HFF-Myc (cell line): ENCODE measurements at regions not wholly inside any gene's neighbourhood (a gene's known extent, or its start where the extent isn't known, plus 50 kb on each side); places are given as distances from the start of the nearest gene placed in this dataset.

Experiments used
- DNase-seq: peaks from one replicate; pipeline ENCODE4 v3.0.0-alpha.2; 2011; ENCODE audit warnings: low read depth; ENCODE audit errors: extremely low read depth
- H3K4me3 ChIP-seq: replicated peaks from 2 replicates; pipeline ENCODE4 v1.5.1; 2011; ENCODE audit warnings: low read depth, mild to moderate bottlenecking, control low read depth, low read length
- TF ChIP-seq, protein P1 (sequence below): IDR thresholded peaks from 2 replicates; pipeline ENCODE4 v1.5.1; 2012; ENCODE audit warnings: mild to moderate bottlenecking, low read depth, low read length, control low read depth; ENCODE audit errors: missing control alignments

DNA sequence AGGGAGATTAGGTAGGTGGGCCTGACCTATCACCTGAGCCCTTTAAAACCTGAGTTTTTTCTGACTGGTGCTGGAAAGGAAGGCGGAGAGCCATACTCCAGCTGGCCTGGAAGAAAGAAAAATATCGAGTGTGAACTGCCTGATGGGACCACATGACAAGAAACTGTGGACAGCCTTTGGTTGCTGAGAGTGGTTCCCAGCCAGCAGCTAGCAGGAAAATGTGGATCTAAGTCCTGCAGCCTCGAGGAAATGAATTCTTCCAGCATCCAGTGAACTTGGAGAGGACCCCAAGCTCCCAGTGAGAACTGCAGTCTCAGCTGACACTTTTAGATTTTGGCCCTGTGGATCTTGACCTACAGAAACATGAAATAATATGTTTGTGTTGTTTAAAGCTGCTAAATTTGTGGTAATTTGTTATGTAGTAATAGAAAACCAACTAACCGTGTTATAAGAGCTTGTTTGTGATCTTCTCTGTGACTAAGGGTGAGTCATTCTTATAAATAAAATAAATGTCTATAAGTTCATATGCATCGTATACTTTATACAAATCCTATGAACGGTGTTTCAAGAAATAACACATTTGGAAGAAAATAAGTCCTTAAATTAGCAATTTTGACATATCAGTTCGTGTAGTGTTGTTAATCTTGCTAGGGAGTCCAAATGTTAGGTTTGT lies 359.6 kb downstream of the BMP4 start:
- DNase-seq, result no peak
- TF ChIP-seq, protein P1, sequence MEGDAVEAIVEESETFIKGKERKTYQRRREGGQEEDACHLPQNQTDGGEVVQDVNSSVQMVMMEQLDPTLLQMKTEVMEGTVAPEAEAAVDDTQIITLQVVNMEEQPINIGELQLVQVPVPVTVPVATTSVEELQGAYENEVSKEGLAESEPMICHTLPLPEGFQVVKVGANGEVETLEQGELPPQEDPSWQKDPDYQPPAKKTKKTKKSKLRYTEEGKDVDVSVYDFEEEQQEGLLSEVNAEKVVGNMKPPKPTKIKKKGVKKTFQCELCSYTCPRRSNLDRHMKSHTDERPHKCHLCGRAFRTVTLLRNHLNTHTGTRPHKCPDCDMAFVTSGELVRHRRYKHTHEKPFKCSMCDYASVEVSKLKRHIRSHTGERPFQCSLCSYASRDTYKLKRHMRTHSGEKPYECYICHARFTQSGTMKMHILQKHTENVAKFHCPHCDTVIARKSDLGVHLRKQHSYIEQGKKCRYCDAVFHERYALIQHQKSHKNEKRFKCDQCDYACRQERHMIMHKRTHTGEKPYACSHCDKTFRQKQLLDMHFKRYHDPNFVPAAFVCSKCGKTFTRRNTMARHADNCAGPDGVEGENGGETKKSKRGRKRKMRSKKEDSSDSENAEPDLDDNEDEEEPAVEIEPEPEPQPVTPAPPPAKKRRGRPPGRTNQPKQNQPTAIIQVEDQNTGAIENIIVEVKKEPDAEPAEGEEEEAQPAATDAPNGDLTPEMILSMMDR, result no peak
- H3K4me3 ChIP-seq, result no peak overlapping the region

DNA sequence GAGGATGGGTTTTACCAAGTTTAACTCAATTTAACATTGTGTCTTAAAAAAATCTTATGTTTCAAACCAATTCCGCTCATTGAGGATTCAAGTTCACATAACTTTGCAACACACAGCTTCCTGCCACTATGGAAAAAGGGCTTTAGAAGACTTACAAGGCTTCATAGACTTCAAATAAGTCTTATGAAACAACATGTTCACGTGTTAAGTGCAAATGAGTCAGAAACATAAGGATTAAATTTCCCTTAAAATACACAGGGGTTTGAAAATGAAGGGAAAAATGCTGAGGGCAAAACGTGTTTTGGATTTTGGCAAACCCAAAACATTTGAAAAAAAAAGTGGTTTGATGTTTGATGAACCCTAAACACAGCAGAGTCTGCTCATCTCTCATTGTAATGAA lies 364.8 kb downstream of the BMP4 start:
- DNase-seq, result no peak

DNA sequence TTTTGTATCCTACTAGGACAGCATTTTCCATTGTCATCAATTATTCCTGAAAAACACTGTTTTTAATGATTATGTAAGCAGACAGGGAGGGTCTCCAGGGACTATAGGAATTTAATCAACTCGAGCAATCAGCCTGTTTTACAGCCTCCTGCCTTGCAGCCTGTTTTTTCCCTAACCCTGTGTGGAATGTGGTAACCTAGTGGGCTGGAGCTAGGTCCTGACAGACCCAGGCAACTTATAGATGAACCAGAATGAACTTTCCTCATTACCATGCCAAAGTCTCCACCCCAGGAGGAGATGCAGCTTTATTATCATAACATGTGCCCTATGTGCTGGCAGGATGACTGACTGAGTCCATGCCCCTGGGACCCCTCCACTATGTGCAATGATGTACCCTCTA lies 375.1 kb downstream of the BMP4 start:
- TF ChIP-seq, protein P1, result no peak
- H3K4me3 ChIP-seq, result no peak overlapping the region
- no peak for DNase-seq

More for the DNA sequence above, 364.8 kb downstream of the BMP4 start:
- H3K4me3 ChIP-seq, result no peak overlapping the region
- TF ChIP-seq, protein P1, result no peak

DNA sequence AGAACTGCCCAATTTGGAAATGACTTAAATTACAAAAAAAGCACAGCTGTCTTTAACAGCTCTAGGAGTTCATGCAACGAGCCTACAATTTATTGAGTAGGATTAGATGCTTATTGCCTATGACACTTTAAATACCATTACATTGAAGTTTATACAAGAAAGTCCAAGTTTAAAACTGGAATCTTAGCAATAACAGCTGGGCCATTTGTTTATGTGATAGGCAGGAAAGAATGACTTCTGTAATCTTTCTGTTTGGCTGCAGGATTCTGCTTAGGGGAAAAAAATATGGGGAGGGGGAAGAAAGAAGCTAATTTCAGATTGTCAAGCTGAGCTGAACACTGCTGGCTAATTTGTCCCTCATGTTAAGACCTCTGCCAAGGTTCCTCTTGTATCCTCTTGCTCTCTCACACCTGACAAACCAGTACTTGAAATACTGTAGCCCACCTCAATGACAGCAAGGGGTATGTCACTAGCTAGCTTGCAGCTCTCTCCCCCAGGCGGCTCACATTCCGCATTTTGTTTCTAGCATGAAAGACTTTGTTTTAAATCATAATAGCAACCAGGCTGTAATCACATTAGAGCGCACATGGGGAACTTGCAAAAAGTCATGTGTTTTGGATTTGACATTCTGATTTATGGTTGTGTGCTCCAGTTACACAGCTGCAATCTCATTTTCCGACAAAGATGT lies 384.8 kb downstream of the BMP4 start:
- TF ChIP-seq, protein P1, result no peak
- DNase-seq, result peak; percentile 73
- no peak overlapping the region for H3K4me3 ChIP-seq

DNA sequence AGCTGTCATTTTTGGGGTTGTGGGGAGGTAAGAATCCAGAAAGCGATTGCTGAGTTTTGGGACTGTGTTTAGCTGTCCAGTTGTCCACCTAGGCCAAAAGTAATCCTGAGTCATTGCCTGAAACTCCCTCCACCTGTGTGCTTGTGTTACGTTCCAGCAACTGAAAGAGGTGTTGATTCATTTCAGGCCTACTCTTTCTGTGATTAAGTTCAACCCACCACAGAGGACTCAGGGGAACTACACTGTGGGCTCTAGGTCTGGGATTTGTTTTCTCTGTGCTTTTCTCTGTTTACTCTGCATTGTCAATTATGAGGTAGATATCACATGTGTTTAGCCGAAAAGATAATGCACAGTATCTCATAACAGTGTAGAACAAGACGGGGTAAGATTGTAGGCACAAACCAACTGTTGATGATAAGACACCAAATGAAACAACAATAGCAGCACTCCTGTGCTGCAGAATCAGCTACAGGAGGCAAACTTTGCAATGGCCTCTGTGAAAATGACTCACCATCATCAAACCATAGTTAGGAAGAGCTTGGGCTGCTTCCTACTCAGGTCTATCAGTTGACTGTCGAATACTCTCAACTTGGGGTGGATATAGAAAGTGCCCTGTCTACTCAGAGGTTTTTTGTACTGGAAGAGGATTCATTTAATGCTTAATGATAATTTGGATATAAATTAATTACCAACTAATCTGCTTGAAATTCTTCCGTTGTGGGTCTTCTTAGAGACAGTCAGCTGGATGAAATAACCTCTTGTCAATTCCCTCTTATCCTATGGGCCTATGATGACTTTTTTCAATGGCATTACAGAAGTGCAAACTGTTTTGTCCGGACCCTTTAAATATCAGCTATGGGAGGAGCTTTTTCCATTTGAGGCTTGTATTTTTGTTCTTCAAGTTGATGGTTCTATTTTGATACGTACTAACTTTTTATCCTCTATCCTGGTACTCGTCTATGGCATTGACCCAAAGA lies 385.9 kb downstream of the BMP4 start:
- no peak for DNase-seq
- H3K4me3 ChIP-seq, result no peak overlapping the region
- TF ChIP-seq, protein P1, result no peak

DNA sequence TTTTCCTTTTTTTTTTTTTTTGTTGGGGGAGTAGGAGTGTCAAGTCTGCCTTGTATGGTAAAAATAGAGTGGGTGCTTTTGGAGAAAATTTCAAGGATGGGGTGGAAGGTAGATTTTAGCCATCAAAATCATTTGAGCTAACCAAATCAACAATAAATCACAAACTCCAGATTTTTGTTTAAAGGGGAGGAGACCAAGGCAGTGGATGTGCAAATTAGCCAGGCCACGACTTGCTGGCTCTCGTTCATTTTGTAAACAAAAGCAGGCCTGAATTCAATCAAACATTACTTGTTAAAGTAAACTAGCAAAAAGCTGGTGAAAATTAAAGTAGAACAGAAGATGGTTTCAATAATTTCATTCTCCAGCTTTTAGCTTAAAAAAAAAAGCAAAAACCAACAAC lies 387.2 kb downstream of the BMP4 start:
- TF ChIP-seq, protein P1, result no peak
- DNase-seq, result no peak
- no peak overlapping the region for H3K4me3 ChIP-seq
